GM12878 (cell line): ENCODE measurements at regions not wholly inside any gene's neighbourhood (a gene's known extent, or its start where the extent isn't known, plus 50 kb on each side); places are given as distances from the start of the nearest gene placed in this dataset.

ENCODE experiments used
- ATAC-seq: fragments of 200-7000 bp; cut with Tn5 transposase; 3 replicates; pipeline ENCODE4 v1.9.1; 2020; ENCODE audit warnings: mild to moderate bottlenecking, moderate library complexity
- BruUV-seq: library from RNA; stranded (reverse); fragments of 400-500 nt; replicated peaks from 2 replicates; lab custom pipeline; 2021; lab: Mats Ljungman, UMichigan
- CTCF ChIA-PET: fragments of 300-600 bp; sonication (Branson Sonifier 250); formaldehyde crosslinking; extraction: SDS; loops from one replicate; lab custom pipeline; 2021; ENCODE audit warnings: inconsistent platforms; lab: Yijun Ruan, JAX
- POLR2A ChIA-PET: fragments of 350-600 bp; formaldehyde crosslinking; extraction: SDS; loops from one replicate; lab custom pipeline; 2021; ENCODE audit warnings: inconsistent platforms; lab: Charles Lee
- RAD21 ChIA-PET: fragments of 300-600 bp; sonication (Branson Sonifier 250); formaldehyde crosslinking; loops from one replicate; lab custom pipeline; 2023; ENCODE audit warnings: antibody characterized with exemption; ENCODE audit not compliant: unreplicated experiment; lab: Charles Lee
- SMC1A ChIA-PET: fragments of 300-600 bp; sonication (Branson Sonifier 250); formaldehyde crosslinking; loops from one replicate; lab custom pipeline; 2023; ENCODE audit not compliant: unreplicated experiment, uncharacterized antibody; lab: Charles Lee
- DNase-seq: peaks from one replicate; pipeline ENCODE4 v3.0.0-alpha.2; 2011; ENCODE audit warnings: low read depth, low spot score
- FAIRE-seq: peaks from 3 replicates; lab custom pipeline; 2011; peaks lifted over from hg19 to GRCh38; lab: Jason Lieb, UNC
- H2AFZ ChIP-seq: 2 replicates; pipeline ENCODE4 v1.6.0; 2011; ENCODE audit warnings: low read depth, low read length, control low read depth; ENCODE audit not compliant: control insufficient read depth
- H3K27ac ChIP-seq: 2 replicates; pipeline ENCODE4 v1.5.1; 2011; ENCODE audit warnings: control low read depth; ENCODE audit not compliant: control insufficient read depth, insufficient read depth
- H3K27me3 ChIP-seq, 2 experiments: replicated peaks in 1 of 2; 2 replicates each; pipeline versions ENCODE4 v1.6.0 to v1.6.1; 2011; ENCODE audit warnings: low read length in 1 of 2; ENCODE audit not compliant: control insufficient read depth in 2 of 2, insufficient read depth in 2 of 2
- H3K36me3 ChIP-seq, 2 experiments: 2 replicates each; pipeline ENCODE4 v1.5.1; 2011; ENCODE audit warnings: low read length in 1 of 2; ENCODE audit not compliant: control insufficient read depth in 2 of 2, insufficient read depth in 2 of 2
- H3K4me1 ChIP-seq: 2 replicates; pipeline ENCODE4 v1.6.1; 2011; ENCODE audit warnings: mild to moderate bottlenecking, low read length, moderate library complexity, mixed read lengths; ENCODE audit not compliant: control insufficient read depth, insufficient read depth
- H3K4me2 ChIP-seq: 2 replicates; pipeline ENCODE4 v1.6.0; 2011; ENCODE audit warnings: control low read depth; ENCODE audit not compliant: control insufficient read depth, insufficient read depth
- H3K4me3 ChIP-seq: fragments of 200-600 bp; sonication (generic); 2 replicates; pipeline ENCODE4 v1.5.1; 2016
- H3K79me2 ChIP-seq: 2 replicates; pipeline ENCODE4 v1.6.0; 2011; ENCODE audit warnings: low read length; ENCODE audit not compliant: control insufficient read depth, insufficient read depth
- H3K9ac ChIP-seq: 2 replicates; pipeline ENCODE4 v1.8.0; 2011; ENCODE audit warnings: low read length, control low read depth, mixed read lengths; ENCODE audit not compliant: control insufficient read depth, insufficient read depth
- H3K9me3 ChIP-seq: replicated peaks from 3 replicates; pipeline ENCODE4 v1.5.1; 2011; ENCODE audit warnings: mild to moderate bottlenecking, low read length; ENCODE audit not compliant: control insufficient read depth, insufficient read depth
- H4K20me1 ChIP-seq: 2 replicates; pipeline ENCODE4 v1.6.0; 2011; ENCODE audit not compliant: control insufficient read depth, insufficient read depth
- JUNB ChIP-seq: IDR thresholded peaks from 2 replicates; pipeline ENCODE4 v1.6.1; 2016; ENCODE audit warnings: antibody characterized with exemption, mild to moderate bottlenecking
- SMAD5 ChIP-seq: IDR thresholded peaks from 2 replicates; pipeline ENCODE4 v1.6.1; 2016; ENCODE audit warnings: antibody characterized with exemption, low read depth
- SREBF2 ChIP-seq: IDR thresholded peaks from 2 replicates; pipeline ENCODE4 v1.6.1; 2012; ENCODE audit warnings: mild to moderate bottlenecking, low read length
- SRF ChIP-seq, 2 experiments: IDR thresholded peaks; 2 replicates each; pipeline ENCODE4 v1.6.1; 2011; ENCODE audit warnings: low read depth in 2 of 2, low read length in 2 of 2, mild to moderate bottlenecking in 1 of 2, moderate library complexity in 1 of 2
- WGBS: methylation state at CpG from one replicate; pipeline ENCODE4 v1.1.6; 2016; ENCODE audit warnings: low lambda C conversion rate; ENCODE audit not compliant: insufficient replicate concordance, insufficient coverage; ENCODE audit errors: missing lambda C conversion rate; 5-methylcytosine and 5-hydroxymethylcytosine counted together
- in situ Hi-C: fragments of 300-500 bp; cut with MboI; formaldehyde crosslinking; loops from 9 replicates; pipeline ENCODE4 v1.14.3; 2018; ENCODE audit warnings: mixed read lengths
- intact Hi-C: fragments of 100-400 bp; cut with micrococcal nuclease; formaldehyde crosslinking; loops from one replicate; pipeline ENCODE4 v1.14.2; 2022; ENCODE audit not compliant: unreplicated experiment
- TF ChIP-seq, protein P1 (sequence below): fragments of 450-650 bp; conservative IDR thresholded peaks from 2 replicates; pipeline ENCODE4 v1.6.1; 2017; ENCODE audit warnings: mild to moderate bottlenecking, moderate library complexity
- TF ChIP-seq, protein P2 (sequence below): IDR thresholded peaks from 2 replicates; pipeline ENCODE4 v1.6.1; 2012; ENCODE audit warnings: improper control_type of control experiment, low read depth, low read length; ENCODE audit not compliant: insufficient replicate concordance

DNA sequence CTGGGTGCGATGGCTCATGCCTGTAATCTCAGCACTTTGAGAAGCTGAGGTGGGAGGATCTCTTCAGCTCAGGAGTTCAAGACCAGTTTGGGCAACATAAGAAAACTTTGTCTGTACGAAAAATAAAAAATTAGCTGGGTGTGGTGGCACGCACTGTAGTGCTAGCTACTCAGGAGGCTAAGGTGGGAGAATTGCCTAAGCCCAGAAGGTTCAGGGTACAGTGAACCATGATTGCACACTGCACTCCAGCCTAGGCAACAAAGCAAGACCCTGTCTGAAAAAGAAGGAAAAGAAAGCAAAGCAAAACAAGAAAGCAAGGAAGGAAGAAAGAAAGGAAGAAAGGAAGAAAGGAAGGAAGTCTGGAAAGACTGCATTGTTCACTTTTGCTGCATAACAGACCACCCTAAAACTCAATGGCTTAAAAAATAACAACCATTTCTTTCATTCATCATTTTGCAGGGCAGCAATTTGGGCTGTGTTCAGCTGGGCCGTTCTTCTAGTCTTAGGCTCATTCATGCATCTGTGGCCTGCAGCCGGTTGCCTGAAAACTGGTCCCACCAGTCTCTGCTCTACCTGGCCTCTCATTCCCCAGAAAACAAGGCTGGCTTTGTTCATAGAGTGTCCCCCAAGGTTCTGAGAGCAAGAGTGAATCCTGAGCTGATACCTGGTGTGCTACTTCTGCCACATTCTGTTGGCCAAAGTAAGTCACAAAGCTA lies 82.4 kb upstream of the MIER3 start:
- H3K79me2 ChIP-seq, result no peaks in the 10 kb centered on the region
- BruUV-seq, result no TSS peak
- H3K4me2 ChIP-seq, result no peak overlapping the region
- ChIA-PET CTCF (no interaction called here), POLR2A (no interaction called here), RAD21 (no interaction called here), SMC1A (no interaction called here)
- FAIRE-seq, result no peak
- ATAC-seq, result no peak
- H3K4me3 ChIP-seq, result no peak overlapping the region
- in situ Hi-C loops, result no loop called here
- no peak for DNase-seq
- H3K4me1 ChIP-seq, result peaks cover 5% of the 10 kb centered on the region
- no peaks in the 10 kb centered on the region for H3K27me3 ChIP-seq
- H3K36me3 ChIP-seq, result no peaks in the 10 kb centered on the region
- 47% methylated on average over 5 of the region's 5 CpGs for WGBS
- intact Hi-C loops, result no loop called here
- H2AFZ ChIP-seq, result no peak overlapping the region
- H3K27ac ChIP-seq, result no peak overlapping the region
- H4K20me1 ChIP-seq, result no peaks in the 10 kb centered on the region
- no peaks in the 10 kb centered on the region for H3K9me3 ChIP-seq
- H3K9ac ChIP-seq, result no peak overlapping the region
- TF ChIP-seq JUNB (no peak), SREBF2 (no peak), SRF (IDR thresholded peaks at IDR 0.05; ENCODE audit: low read depth in 2 of 2, low read length in 2 of 2) (no peak), SMAD5 (no peak)
- TF ChIP-seq, protein P1, sequence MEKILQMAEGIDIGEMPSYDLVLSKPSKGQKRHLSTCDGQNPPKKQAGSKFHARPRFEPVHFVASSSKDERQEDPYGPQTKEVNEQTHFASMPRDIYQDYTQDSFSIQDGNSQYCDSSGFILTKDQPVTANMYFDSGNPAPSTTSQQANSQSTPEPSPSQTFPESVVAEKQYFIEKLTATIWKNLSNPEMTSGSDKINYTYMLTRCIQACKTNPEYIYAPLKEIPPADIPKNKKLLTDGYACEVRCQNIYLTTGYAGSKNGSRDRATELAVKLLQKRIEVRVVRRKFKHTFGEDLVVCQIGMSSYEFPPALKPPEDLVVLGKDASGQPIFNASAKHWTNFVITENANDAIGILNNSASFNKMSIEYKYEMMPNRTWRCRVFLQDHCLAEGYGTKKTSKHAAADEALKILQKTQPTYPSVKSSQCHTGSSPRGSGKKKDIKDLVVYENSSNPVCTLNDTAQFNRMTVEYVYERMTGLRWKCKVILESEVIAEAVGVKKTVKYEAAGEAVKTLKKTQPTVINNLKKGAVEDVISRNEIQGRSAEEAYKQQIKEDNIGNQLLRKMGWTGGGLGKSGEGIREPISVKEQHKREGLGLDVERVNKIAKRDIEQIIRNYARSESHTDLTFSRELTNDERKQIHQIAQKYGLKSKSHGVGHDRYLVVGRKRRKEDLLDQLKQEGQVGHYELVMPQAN, result no peak
- TF ChIP-seq, protein P2, sequence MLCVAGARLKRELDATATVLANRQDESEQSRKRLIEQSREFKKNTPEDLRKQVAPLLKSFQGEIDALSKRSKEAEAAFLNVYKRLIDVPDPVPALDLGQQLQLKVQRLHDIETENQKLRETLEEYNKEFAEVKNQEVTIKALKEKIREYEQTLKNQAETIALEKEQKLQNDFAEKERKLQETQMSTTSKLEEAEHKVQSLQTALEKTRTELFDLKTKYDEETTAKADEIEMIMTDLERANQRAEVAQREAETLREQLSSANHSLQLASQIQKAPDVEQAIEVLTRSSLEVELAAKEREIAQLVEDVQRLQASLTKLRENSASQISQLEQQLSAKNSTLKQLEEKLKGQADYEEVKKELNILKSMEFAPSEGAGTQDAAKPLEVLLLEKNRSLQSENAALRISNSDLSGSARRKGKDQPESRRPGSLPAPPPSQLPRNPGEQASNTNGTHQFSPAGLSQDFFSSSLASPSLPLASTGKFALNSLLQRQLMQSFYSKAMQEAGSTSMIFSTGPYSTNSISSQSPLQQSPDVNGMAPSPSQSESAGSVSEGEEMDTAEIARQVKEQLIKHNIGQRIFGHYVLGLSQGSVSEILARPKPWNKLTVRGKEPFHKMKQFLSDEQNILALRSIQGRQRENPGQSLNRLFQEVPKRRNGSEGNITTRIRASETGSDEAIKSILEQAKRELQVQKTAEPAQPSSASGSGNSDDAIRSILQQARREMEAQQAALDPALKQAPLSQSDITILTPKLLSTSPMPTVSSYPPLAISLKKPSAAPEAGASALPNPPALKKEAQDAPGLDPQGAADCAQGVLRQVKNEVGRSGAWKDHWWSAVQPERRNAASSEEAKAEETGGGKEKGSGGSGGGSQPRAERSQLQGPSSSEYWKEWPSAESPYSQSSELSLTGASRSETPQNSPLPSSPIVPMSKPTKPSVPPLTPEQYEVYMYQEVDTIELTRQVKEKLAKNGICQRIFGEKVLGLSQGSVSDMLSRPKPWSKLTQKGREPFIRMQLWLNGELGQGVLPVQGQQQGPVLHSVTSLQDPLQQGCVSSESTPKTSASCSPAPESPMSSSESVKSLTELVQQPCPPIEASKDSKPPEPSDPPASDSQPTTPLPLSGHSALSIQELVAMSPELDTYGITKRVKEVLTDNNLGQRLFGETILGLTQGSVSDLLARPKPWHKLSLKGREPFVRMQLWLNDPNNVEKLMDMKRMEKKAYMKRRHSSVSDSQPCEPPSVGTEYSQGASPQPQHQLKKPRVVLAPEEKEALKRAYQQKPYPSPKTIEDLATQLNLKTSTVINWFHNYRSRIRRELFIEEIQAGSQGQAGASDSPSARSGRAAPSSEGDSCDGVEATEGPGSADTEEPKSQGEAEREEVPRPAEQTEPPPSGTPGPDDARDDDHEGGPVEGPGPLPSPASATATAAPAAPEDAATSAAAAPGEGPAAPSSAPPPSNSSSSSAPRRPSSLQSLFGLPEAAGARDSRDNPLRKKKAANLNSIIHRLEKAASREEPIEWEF, result no peak
